ENCODE measurements at regions not wholly inside any gene's neighbourhood (a gene's known extent, or its start where the extent isn't known, plus 50 kb on each side); places are given as distances from the start of the nearest gene placed in this dataset.

GRCh38 chr15:46265664-46266347, 631.0 kb downstream of the SQOR start:
- DNase-seq = no peak

- no peak for DNase-seq
These were observed 631.8 kb downstream of the SQOR start for GRCh38 chr15:46266661-46267060.

- DNase-seq = no peak
These were observed 635.8 kb downstream of the SQOR start for GRCh38 chr15:46270481-46271147.

- DNase-seq = no peak
These were observed 640.9 kb downstream of the SQOR start for GRCh38 chr15:46275701-46276100.

GRCh38 chr15:46277451-46277850, 642.6 kb downstream of the SQOR start:
- DNase-seq = no peak

GRCh38 chr15:46278062-46278461, 643.2 kb downstream of the SQOR start:
- no peak for DNase-seq

- DNase-seq = no peak
These were observed 643.8 kb downstream of the SQOR start for GRCh38 chr15:46278486-46279090.

- no peak for DNase-seq
These were observed 646.1 kb downstream of the SQOR start for GRCh38 chr15:46280762-46281542.

GRCh38 chr15:46293550-46293949, 658.7 kb downstream of the SQOR start:
- DNase-seq = no peak

- DNase-seq = no peak
These were observed 661.2 kb downstream of the SQOR start for GRCh38 chr15:46296002-46296401.

GRCh38 chr15:46296797-46297196, 662.0 kb downstream of the SQOR start:
- DNase-seq = no peak

GRCh38 chr15:46297766-46298165, 662.9 kb downstream of the SQOR start:
- peak; percentile 7 for DNase-seq

- DNase-seq = no peak
These were observed 665.9 kb downstream of the SQOR start for GRCh38 chr15:46300716-46301115.

GRCh38 chr15:46301291-46301690, 666.5 kb downstream of the SQOR start:
- no peak for DNase-seq

GRCh38 chr15:46301826-46302225, 667.0 kb downstream of the SQOR start:
- DNase-seq = no peak

- no peak for DNase-seq
These were observed 669.5 kb downstream of the SQOR start for GRCh38 chr15:46304321-46304720.

- DNase-seq = no peak
These were observed 672.9 kb downstream of the SQOR start for GRCh38 chr15:46307746-46308145.

- DNase-seq = no peak
These were observed 675.1 kb downstream of the SQOR start for GRCh38 chr15:46309914-46310313.

GRCh38 chr15:46312133-46312740, 677.4 kb downstream of the SQOR start:
- no peak for DNase-seq

GRCh38 chr15:46315434-46315833, 680.6 kb downstream of the SQOR start:
- no peak for DNase-seq

GRCh38 chr15:46316024-46316423, 681.2 kb downstream of the SQOR start:
- DNase-seq = no peak

- no peak for DNase-seq
These were observed 682.2 kb downstream of the SQOR start for GRCh38 chr15:46317029-46317428.

- no peak for DNase-seq
These were observed 687.9 kb downstream of the SQOR start for GRCh38 chr15:46322753-46323152.
